Activated B cell treated with CpG ODN at 0.5 μM for 24 hours (primary cell): ENCODE measurements at regions not wholly inside any gene's neighbourhood (a gene's known extent, or its start where the extent isn't known, plus 50 kb on each side); places are given as distances from the start of the nearest gene placed in this dataset.

Source experiments
- ATAC-seq: fragments of 200-7000 bp; cut with Tn5 transposase; one replicate; pipeline ENCODE4 v1.10.0; 2021; ENCODE audit warnings: low read depth, mild to moderate bottlenecking, moderate library complexity
- CTCF ChIA-PET: fragments of 350-600 bp; sonication (Branson Sonifier 250); formaldehyde crosslinking; loops from one replicate; lab custom pipeline; 2021; ENCODE audit warnings: antibody characterized with exemption; lab: Charles Lee
- POLR2A ChIA-PET: fragments of 350-600 bp; sonication (Branson Sonifier 250); formaldehyde crosslinking; loops from one replicate; lab custom pipeline; 2021; ENCODE audit warnings: antibody characterized with exemption; lab: Charles Lee
- DNase-seq: peaks from one replicate; pipeline ENCODE4 v3.0.0; 2022
- H3K27ac Mint-ChIP-seq: one replicate; pipeline ENCODE4 v1.8.0; 2020; ENCODE audit warnings: mixed read lengths
- H3K27me3 Mint-ChIP-seq: one replicate; pipeline ENCODE4 v1.8.0; 2021; ENCODE audit warnings: mixed read lengths
- H3K36me3 Mint-ChIP-seq: one replicate; pipeline ENCODE4 v1.8.0; 2021; ENCODE audit warnings: low read depth, mixed read lengths
- H3K4me1 Mint-ChIP-seq: one replicate; pipeline ENCODE4 v1.8.0; 2021; ENCODE audit warnings: mixed read lengths
- H3K4me3 Mint-ChIP-seq: one replicate; pipeline ENCODE4 v1.8.0; 2020; ENCODE audit warnings: mild to moderate bottlenecking, mixed read lengths
- H3K9me3 Mint-ChIP-seq: one replicate; pipeline ENCODE4 v1.8.0; 2020; ENCODE audit warnings: mixed read lengths
- CTCF ChIP-seq: fragments of 200-600 bp; IDR thresholded peaks from one replicate; pipeline ENCODE4 v1.8.0; 2022; ENCODE audit warnings: antibody characterized with exemption, mild to moderate bottlenecking
- intact Hi-C: fragments of 100-400 bp; cut with micrococcal nuclease; formaldehyde crosslinking; loops from one replicate; pipeline ENCODE4 v1.15.1; 2024

- ATAC-seq (no peak), DNase-seq (no peak)
- Mint-ChIP-seq H3K9me3 (no peaks in the 10 kb centered on the region), H3K4me3 (peak overlapping the region; percentile 21), H3K27ac (no peak overlapping the region), H3K4me1 (peaks cover 17% of the 10 kb centered on the region), H3K27me3 (no peaks in the 10 kb centered on the region), H3K36me3 (no peaks in the 10 kb centered on the region)
- POLR2A ChIA-PET: no interaction called here
- TF ChIP-seq CTCF: no peak
- CTCF ChIA-PET: no interaction called here
- intact Hi-C loops: loop anchor here (5.0 kb wide), 1 partner anchor 34 kb away; no protein-coding TSS in a partner anchor
Observed at GRCh38 chr12:45611495-45611894, 118.0 kb upstream of the ARID2 start.

- intact Hi-C loops: loop anchor here (5.0 kb wide), 1 partner anchor 35 kb away; no protein-coding TSS in a partner anchor
- no peaks in the 10 kb centered on the region for H3K9me3 Mint-ChIP-seq
- ATAC-seq (no peak), DNase-seq (no peak)
- TF ChIP-seq CTCF: no peak
- no peaks in the 10 kb centered on the region for H3K27me3 Mint-ChIP-seq
- POLR2A ChIA-PET: no interaction called here
- CTCF ChIA-PET: no interaction called here
- no peak overlapping the region for H3K27ac Mint-ChIP-seq
- H3K4me3 Mint-ChIP-seq: no peak overlapping the region
- H3K4me1 Mint-ChIP-seq: peaks cover 17% of the 10 kb centered on the region
- H3K36me3 Mint-ChIP-seq: no peaks in the 10 kb centered on the region
Observed at GRCh38 chr12:45612044-45612794, 117.3 kb upstream of the ARID2 start.

- Mint-ChIP-seq H3K27me3 (no peaks in the 10 kb centered on the region), H3K36me3 (no peaks in the 10 kb centered on the region), H3K4me1 (peaks cover 17% of the 10 kb centered on the region), H3K4me3 (no peak overlapping the region), H3K27ac (no peak overlapping the region), H3K9me3 (no peaks in the 10 kb centered on the region)
- intact Hi-C loops: loop anchor here (5.0 kb wide), 1 partner anchor 36 kb away; no protein-coding TSS in a partner anchor
- ChIA-PET CTCF (no interaction called here), POLR2A (no interaction called here)
- DNase-seq: no peak
- no peak for ATAC-seq
- no peak for TF ChIP-seq CTCF
Observed at GRCh38 chr12:45613296-45613695, 116.2 kb upstream of the ARID2 start.

- H3K4me3 Mint-ChIP-seq: no peak overlapping the region
- ATAC-seq (no peak), DNase-seq (no peak)
- CTCF ChIA-PET: no interaction called here
- intact Hi-C loops: loop anchor here (5.0 kb wide), 1 partner anchor 37 kb away; no protein-coding TSS in a partner anchor
- no peak for TF ChIP-seq CTCF
- peaks cover 17% of the 10 kb centered on the region for H3K4me1 Mint-ChIP-seq
- H3K9me3 Mint-ChIP-seq: no peaks in the 10 kb centered on the region
- POLR2A ChIA-PET: no interaction called here
- H3K27me3 Mint-ChIP-seq: no peaks in the 10 kb centered on the region
- no peaks in the 10 kb centered on the region for H3K36me3 Mint-ChIP-seq
- H3K27ac Mint-ChIP-seq: no peak overlapping the region
Observed at GRCh38 chr12:45613855-45614254, 115.7 kb upstream of the ARID2 start.

- Mint-ChIP-seq H3K36me3 (no peaks in the 10 kb centered on the region), H3K27ac (no peak overlapping the region), H3K9me3 (peaks cover 3% of the 10 kb centered on the region), H3K4me3 (no peak overlapping the region), H3K27me3 (no peaks in the 10 kb centered on the region), H3K4me1 (peaks cover 15% of the 10 kb centered on the region)
- TF ChIP-seq CTCF: no peak
- DNase-seq (no peak), ATAC-seq (no peak)
- ChIA-PET CTCF (interaction anchor here (1.2 kb wide), 1 partner anchor 72 kb away, joined by 3 read pairs; no protein-coding TSS in a partner anchor), POLR2A (no interaction called here)
- intact Hi-C loops: no loop called here
Observed at GRCh38 chr12:45615268-45615667, 114.2 kb upstream of the ARID2 start.
